HCT116 (cell line): ENCODE measurements at regions not wholly inside any gene's neighbourhood (a gene's known extent, or its start where the extent isn't known, plus 50 kb on each side); places are given as distances from the start of the nearest gene placed in this dataset.

Experiments
- ATAC-seq: fragments of 200-7000 bp; cut with Tn5 transposase; 2 replicates; pipeline ENCODE4 v1.9.1; 2020; ENCODE audit warnings: mild to moderate bottlenecking, moderate library complexity
- BruUV-seq: library from RNA; stranded (reverse); fragments of 400-500 nt; replicated peaks from 2 replicates; lab custom pipeline; 2021; lab: Mats Ljungman, UMichigan
- CTCF ChIA-PET: fragments of 300-600 bp; sonication (Branson Sonifier 250); formaldehyde crosslinking; loops from one replicate; lab custom pipeline; 2021; ENCODE audit warnings: antibody characterized with exemption; lab: Charles Lee
- POLR2A ChIA-PET: fragments of 300-600, 350-600 bp; sonication (Branson Sonifier 250); formaldehyde crosslinking; loops from one replicate; lab custom pipeline; 2021; ENCODE audit warnings: antibody characterized with exemption; lab: Charles Lee
- RAD21 ChIA-PET, 2 experiments: fragments of 300-600 bp; sonication (Branson Sonifier 250); formaldehyde crosslinking; loops; one replicate each; lab custom pipeline; 2023; ENCODE audit warnings: low total read pairs in 2 of 2; ENCODE audit not compliant: uncharacterized antibody in 2 of 2, unreplicated experiment in 2 of 2, low non-redundant PET in 1 of 2; lab: Charles Lee
- DNase-seq: peaks from one replicate; pipeline ENCODE4 v3.0.0-alpha.2; 2010; ENCODE audit warnings: low read depth, low spot score
- H2AFZ ChIP-seq: fragments of 200-600 bp; shearing (Covaris generic), sonication (generic); 2 replicates; pipeline ENCODE4 v1.6.1; 2017; ENCODE audit warnings: low read depth, mixed run types, mixed read lengths, antibody characterized with exemption, low read length; ENCODE audit not compliant: poor library complexity, severe bottlenecking
- H3K27ac ChIP-seq: 2 replicates; pipeline ENCODE4 v1.5.1; 2012; ENCODE audit warnings: low read depth, low read length
- H3K27me3 ChIP-seq: fragments of 200-600 bp; sonication (generic); 2 replicates; pipeline ENCODE4 v1.6.1; 2016; ENCODE audit warnings: mixed run types, low read length, mixed read lengths; ENCODE audit not compliant: insufficient read depth
- H3K36me3 ChIP-seq, 2 experiments: fragments of 200-500 bp in 1 of 2; fragments of 200-600 bp in 1 of 2; sonication (Bioruptor generic) in 1 of 2; sonication (generic) in 1 of 2; 2 replicates each; pipeline versions ENCODE4 v1.5.1 to v1.6.1; 2014 to 2016; ENCODE audit warnings: low read length in 2 of 2, inconsistent platforms in 1 of 2, mixed read lengths in 1 of 2, mixed run types in 1 of 2; ENCODE audit not compliant: insufficient read depth in 2 of 2, control insufficient read depth in 1 of 2
- H3K4me1 ChIP-seq, 2 experiments: fragments of 200-600 bp in 1 of 2; sonication (generic) in 1 of 2; 2 replicates each; pipeline versions ENCODE4 v1.5.1 to v1.6.1; 2012 to 2017; ENCODE audit warnings: low read length in 2 of 2, inconsistent platforms in 1 of 2, mild to moderate bottlenecking in 1 of 2, mixed read lengths in 1 of 2, mixed run types in 1 of 2, moderate library complexity in 1 of 2; ENCODE audit not compliant: insufficient read depth in 2 of 2, control insufficient read depth in 1 of 2
- H3K4me2 ChIP-seq: fragments of 200-600 bp; sonication (generic); 2 replicates; pipeline ENCODE4 v1.6.1; 2017; ENCODE audit warnings: mixed run types, low read length, mixed read lengths
- H3K4me3 ChIP-seq, 2 experiments: fragments of 200-600 bp in 1 of 2; sonication (generic) in 1 of 2; replicated peaks in 1 of 2; 2 replicates each; pipeline ENCODE4 v1.5.1; 2011 to 2016; ENCODE audit warnings: low read length in 2 of 2, control low read depth in 1 of 2, low read depth in 1 of 2, mild to moderate bottlenecking in 1 of 2, mixed read lengths in 1 of 2, mixed run types in 1 of 2
- H3K79me2 ChIP-seq: fragments of 200-600 bp; sonication (generic); 2 replicates; pipeline ENCODE4 v1.6.1; 2017; ENCODE audit warnings: mild to moderate bottlenecking, mixed run types, low read length, moderate library complexity, mixed read lengths; ENCODE audit not compliant: insufficient read depth
- H3K9ac ChIP-seq: fragments of 200-600 bp; sonication (generic); 2 replicates; pipeline ENCODE4 v1.6.1; 2016; ENCODE audit warnings: low read length, mixed read lengths
- H3K9me2 ChIP-seq: fragments of 200-600 bp; sonication (generic), shearing (Covaris generic); 2 replicates; pipeline ENCODE4 v1.6.1; 2017; ENCODE audit warnings: mixed run types, mild to moderate bottlenecking, moderate library complexity; ENCODE audit not compliant: insufficient read depth
- H3K9me3 ChIP-seq, 2 experiments: fragments of 200-500 bp in 1 of 2; fragments of 200-600 bp in 1 of 2; sonication (Bioruptor generic) in 1 of 2; sonication (generic) in 1 of 2; 2 replicates each; pipeline ENCODE4 v1.6.1; 2014 to 2017; ENCODE audit warnings: low read length in 2 of 2, mixed read lengths in 2 of 2, inconsistent platforms in 1 of 2, low read depth in 1 of 2, mild to moderate bottlenecking in 1 of 2, mixed run types in 1 of 2, moderate library complexity in 1 of 2; ENCODE audit not compliant: control insufficient read depth in 1 of 2, insufficient read depth in 1 of 2
- H4K20me1 ChIP-seq: fragments of 200-600 bp; sonication (generic), shearing (Covaris generic); 2 replicates; pipeline ENCODE4 v1.6.1; 2017; ENCODE audit warnings: mixed run types, mild to moderate bottlenecking, moderate library complexity; ENCODE audit not compliant: insufficient read depth
- CBX3 ChIP-seq: IDR thresholded peaks from 2 replicates; pipeline ENCODE4 v1.6.1; 2012; ENCODE audit warnings: low read depth
- EGR1 ChIP-seq: IDR thresholded peaks from 2 replicates; pipeline ENCODE4 v1.6.1; 2012; ENCODE audit warnings: low read depth
- ELF1 ChIP-seq: IDR thresholded peaks from 2 replicates; pipeline ENCODE4 v1.6.1; 2012; ENCODE audit warnings: low read depth, borderline replicate concordance
- JUND ChIP-seq: IDR thresholded peaks from 2 replicates; pipeline ENCODE4 v1.6.1; 2012
- RAD21 ChIP-seq: IDR thresholded peaks from 2 replicates; pipeline ENCODE4 v1.6.1; 2012; ENCODE audit warnings: low read depth, mild to moderate bottlenecking
- SIN3A ChIP-seq: IDR thresholded peaks from 2 replicates; pipeline ENCODE4 v1.6.1; 2012; ENCODE audit warnings: low read depth
- SP1 ChIP-seq: IDR thresholded peaks from 2 replicates; pipeline ENCODE4 v1.6.1; 2012; ENCODE audit warnings: low read depth
- SRF ChIP-seq: IDR thresholded peaks from 2 replicates; pipeline ENCODE4 v1.6.1; 2012; ENCODE audit warnings: low read depth
- ZFX ChIP-seq: fragments of 450-650 bp; IDR thresholded peaks from 2 replicates; pipeline ENCODE4 v1.6.1; 2017
- ZNF274 ChIP-seq: fragments of 200-500 bp; sonication (Bioruptor generic); IDR thresholded peaks from 2 replicates; pipeline ENCODE4 v1.6.1; 2014; ENCODE audit warnings: mild to moderate bottlenecking, low read depth, low read length, inconsistent platforms
- intact Hi-C: fragments of 100-400 bp; cut with micrococcal nuclease; formaldehyde crosslinking; loops from 2 replicates; pipeline ENCODE4 v1.10.0; 2022
- TF ChIP-seq, protein P1 (sequence below): IDR thresholded peaks from 2 replicates; pipeline ENCODE4 v1.6.1; 2012
- TF ChIP-seq, protein P2 (sequence below): IDR thresholded peaks from 2 replicates; pipeline ENCODE4 v1.6.1; 2011; ENCODE audit warnings: mild to moderate bottlenecking, low read length, moderate library complexity; ENCODE audit not compliant: insufficient replicate concordance; ENCODE audit errors: extremely low read depth

DNA sequence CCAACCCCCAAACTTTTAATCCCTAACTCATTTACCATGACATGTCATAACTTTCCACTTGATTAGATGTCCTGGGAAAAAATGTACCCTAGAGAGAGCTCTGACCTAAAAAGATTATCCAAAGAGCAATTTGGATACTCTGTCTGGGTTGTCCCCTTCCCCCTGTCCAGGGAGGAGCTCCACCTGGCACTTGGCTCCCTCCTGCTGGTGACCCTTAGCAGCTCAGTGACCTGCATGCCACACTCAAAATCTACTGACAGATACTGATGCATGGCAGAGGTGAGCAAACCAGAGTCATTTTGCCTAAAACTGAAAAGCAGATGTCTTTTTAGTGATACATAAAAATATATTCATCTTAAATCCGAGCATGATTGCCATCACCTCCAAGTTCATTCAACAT is 442.3 kb upstream of the CHRM3 start:
- Histone ChIP-seq H3K36me3 (no peaks in the 10 kb centered on the region), H3K4me1 (no peaks in the 10 kb centered on the region)
- intact Hi-C loops: no loop called here
- no peak for TF ChIP-seq EGR1
- no peak for TF ChIP-seq ZNF274
- TF ChIP-seq SIN3A: no peak
- TF ChIP-seq SP1: no peak
- no peak for TF ChIP-seq JUND
- no peak for TF ChIP-seq CBX3
- TF ChIP-seq SRF: no peak
- TF ChIP-seq RAD21: no peak
- TF ChIP-seq, protein P1, sequence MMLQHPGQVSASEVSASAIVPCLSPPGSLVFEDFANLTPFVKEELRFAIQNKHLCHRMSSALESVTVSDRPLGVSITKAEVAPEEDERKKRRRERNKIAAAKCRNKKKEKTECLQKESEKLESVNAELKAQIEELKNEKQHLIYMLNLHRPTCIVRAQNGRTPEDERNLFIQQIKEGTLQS: no peak
- TF ChIP-seq, protein P2, sequence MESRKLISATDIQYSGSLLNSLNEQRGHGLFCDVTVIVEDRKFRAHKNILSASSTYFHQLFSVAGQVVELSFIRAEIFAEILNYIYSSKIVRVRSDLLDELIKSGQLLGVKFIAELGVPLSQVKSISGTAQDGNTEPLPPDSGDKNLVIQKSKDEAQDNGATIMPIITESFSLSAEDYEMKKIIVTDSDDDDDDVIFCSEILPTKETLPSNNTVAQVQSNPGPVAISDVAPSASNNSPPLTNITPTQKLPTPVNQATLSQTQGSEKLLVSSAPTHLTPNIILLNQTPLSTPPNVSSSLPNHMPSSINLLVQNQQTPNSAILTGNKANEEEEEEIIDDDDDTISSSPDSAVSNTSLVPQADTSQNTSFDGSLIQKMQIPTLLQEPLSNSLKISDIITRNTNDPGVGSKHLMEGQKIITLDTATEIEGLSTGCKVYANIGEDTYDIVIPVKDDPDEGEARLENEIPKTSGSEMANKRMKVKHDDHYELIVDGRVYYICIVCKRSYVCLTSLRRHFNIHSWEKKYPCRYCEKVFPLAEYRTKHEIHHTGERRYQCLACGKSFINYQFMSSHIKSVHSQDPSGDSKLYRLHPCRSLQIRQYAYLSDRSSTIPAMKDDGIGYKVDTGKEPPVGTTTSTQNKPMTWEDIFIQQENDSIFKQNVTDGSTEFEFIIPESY: no peak
- TF ChIP-seq ELF1: no peak
- no peak for TF ChIP-seq ZFX
- TF ChIP-seq, all 23 proteins: peak for 0
- CTCF ChIA-PET: no interaction called here
- RAD21 ChIA-PET: no interaction called here
- ATAC-seq (no peak), DNase-seq (no peak)
- no peak overlapping the region for H3K27ac ChIP-seq
- no peaks in the 10 kb centered on the region for H3K9me2 ChIP-seq
- no TSS peak for BruUV-seq
- no peak overlapping the region for H2AFZ ChIP-seq
- H3K4me3 ChIP-seq: no peak overlapping the region
- H3K27me3 ChIP-seq: no peaks in the 10 kb centered on the region
- H3K9me3 ChIP-seq: peaks cover 3 to 16% of the 10 kb centered on the region in 2 experiments; a peak in 2 of 4 replicates
- POLR2A ChIA-PET: no interaction called here
- no peaks in the 10 kb centered on the region for H4K20me1 ChIP-seq
- H3K79me2 ChIP-seq: no peaks in the 10 kb centered on the region
- H3K9ac ChIP-seq: no peak overlapping the region
- H3K4me2 ChIP-seq: no peak overlapping the region
